ENCODE measurements at regions not wholly inside any gene's neighbourhood (a gene's known extent, or its start where the extent isn't known, plus 50 kb on each side); places are given as distances from the start of the nearest gene placed in this dataset.

- Histone ChIP-seq H3K36me3 (ENCODE audit: control insufficient read depth, insufficient read depth, low read length) (no peaks in the 10 kb centered on the region), H3K27me3 (ENCODE audit: control insufficient read depth, insufficient read depth, low read length, poor library complexity, severe bottlenecking) (no peaks in the 10 kb centered on the region), H3K9me3 (ENCODE audit: control insufficient read depth, low read length) (no peaks in the 10 kb centered on the region), H3K27ac (ENCODE audit: low read depth, low read length) (no peak overlapping the region), H3K9ac (ENCODE audit: extremely low read depth, low read length, poor library complexity, severe bottlenecking) (no peak overlapping the region), H3K4me1 (ENCODE audit: control insufficient read depth, insufficient read depth, low read length) (no peaks in the 10 kb centered on the region), H3K4me3 (ENCODE audit: low read length) (no peak overlapping the region)
- Mint-ChIP-seq H3K36me3 (ENCODE audit: low read depth) (no peaks in the 10 kb centered on the region), H3K27ac (no peak overlapping the region), H3K27me3 (ENCODE audit: insufficient read depth) (peaks cover 27% of the 10 kb centered on the region), H3K9me3 (no peaks in the 10 kb centered on the region), H3K4me1 (peaks cover 18% of the 10 kb centered on the region), H3K4me3 (no peak overlapping the region)
- no peak for TF ChIP-seq CTCF (conservative IDR thresholded peaks at IDR 0.05)
- DNase-seq = no peak
- WGBS, 2 experiments (ENCODE audit: insufficient coverage in 1 of 2, insufficient read length in 1 of 2) = 87 to 100% methylated on average over 1 of the region's 1 CpG
Observed at GRCh38 chr14:87044807-87045206, 948.2 kb downstream of the GALC start.

GRCh38 chr14:87043667-87044200 lies 949.2 kb downstream of the GALC start:
- Mint-ChIP-seq H3K4me1 (peaks cover 13% of the 10 kb centered on the region), H3K27me3 (ENCODE audit: insufficient read depth) (peaks cover 31% of the 10 kb centered on the region), H3K36me3 (ENCODE audit: low read depth) (no peaks in the 10 kb centered on the region), H3K4me3 (no peak overlapping the region), H3K9me3 (no peaks in the 10 kb centered on the region), H3K27ac (no peak overlapping the region)
- DNase-seq = no peak
- no peaks in the 10 kb centered on the region for H3K4me1 ChIP-seq (ENCODE audit: control insufficient read depth, insufficient read depth, low read length)
- TF ChIP-seq CTCF (conservative IDR thresholded peaks at IDR 0.05) = no peak
- no peaks in the 10 kb centered on the region for H3K9me3 ChIP-seq (ENCODE audit: control insufficient read depth, low read length)
- H3K9ac ChIP-seq (ENCODE audit: extremely low read depth, low read length, poor library complexity, severe bottlenecking) = no peak overlapping the region
- 90 to 100% methylated on average over 1 to 4 of the region's 4 CpGs for WGBS, 2 experiments (ENCODE audit: insufficient coverage in 1 of 2, insufficient read length in 1 of 2)
- no peaks in the 10 kb centered on the region for H3K36me3 ChIP-seq (ENCODE audit: control insufficient read depth, insufficient read depth, low read length)
- H3K27ac ChIP-seq (ENCODE audit: low read depth, low read length) = no peak overlapping the region
- no peaks in the 10 kb centered on the region for H3K27me3 ChIP-seq (ENCODE audit: control insufficient read depth, insufficient read depth, low read length, poor library complexity, severe bottlenecking)
- no peak overlapping the region for H3K4me3 ChIP-seq (ENCODE audit: low read length)

- peaks cover 34% of the 10 kb centered on the region for H3K27me3 Mint-ChIP-seq (ENCODE audit: insufficient read depth)
- no peak overlapping the region for H3K27ac ChIP-seq (ENCODE audit: low read depth, low read length)
- H3K36me3 Mint-ChIP-seq (ENCODE audit: low read depth) = no peaks in the 10 kb centered on the region
Observed at GRCh38 chr14:87042354-87042753, 950.6 kb downstream of the GALC start.

More at GRCh38 chr14:87042354-87042753, 950.6 kb downstream of the GALC start:
- peaks cover 13% of the 10 kb centered on the region for H3K4me1 Mint-ChIP-seq
- H3K36me3 ChIP-seq (ENCODE audit: control insufficient read depth, insufficient read depth, low read length) = no peaks in the 10 kb centered on the region
- no peak for DNase-seq
- no peaks in the 10 kb centered on the region for H3K27me3 ChIP-seq (ENCODE audit: control insufficient read depth, insufficient read depth, low read length, poor library complexity, severe bottlenecking)
- no peak overlapping the region for H3K4me3 Mint-ChIP-seq
- H3K4me3 ChIP-seq (ENCODE audit: low read length) = no peak overlapping the region
- no peak overlapping the region for H3K9ac ChIP-seq (ENCODE audit: extremely low read depth, low read length, poor library complexity, severe bottlenecking)
- no peak overlapping the region for H3K27ac Mint-ChIP-seq
- no peak for TF ChIP-seq CTCF (conservative IDR thresholded peaks at IDR 0.05)
- no peaks in the 10 kb centered on the region for H3K9me3 ChIP-seq (ENCODE audit: control insufficient read depth, low read length)
- H3K9me3 Mint-ChIP-seq = no peaks in the 10 kb centered on the region
- H3K4me1 ChIP-seq (ENCODE audit: control insufficient read depth, insufficient read depth, low read length) = no peaks in the 10 kb centered on the region
- WGBS, 2 experiments (ENCODE audit: insufficient coverage in 1 of 2, insufficient read length in 1 of 2) = 87 to 88% methylated on average over 3 to 4 of the region's 4 CpGs

All from endodermal cell (in vitro differentiated cells).